Peyer's patch (tissue), 4 donors: ENCODE measurements at regions not wholly inside any gene's neighbourhood (a gene's known extent, or its start where the extent isn't known, plus 50 kb on each side); places are given as distances from the start of the nearest gene placed in this dataset.

Source experiments
- POLR2A ChIP-seq, 2 donors: fragments of 450-650 bp; IDR thresholded peaks; one replicate each; pipeline ENCODE4 v1.5.1; 2017; ENCODE audit warnings: antibody characterized with exemption in 2 of 2, mild to moderate bottlenecking in 2 of 2, moderate library complexity in 2 of 2
- TF ChIP-seq, protein P1 (sequence below), 6 experiments: fragments of 450-650 bp in 4 of 6; fragments of 200-600 bp in 2 of 6; sonication (generic) in 1 of 6; IDR thresholded peaks; one replicate each; pipeline ENCODE4 v1.5.1; 2017 to 2019; ENCODE audit warnings: antibody characterized with exemption in 6 of 6, mild to moderate bottlenecking in 3 of 6, moderate library complexity in 1 of 6

DNA sequence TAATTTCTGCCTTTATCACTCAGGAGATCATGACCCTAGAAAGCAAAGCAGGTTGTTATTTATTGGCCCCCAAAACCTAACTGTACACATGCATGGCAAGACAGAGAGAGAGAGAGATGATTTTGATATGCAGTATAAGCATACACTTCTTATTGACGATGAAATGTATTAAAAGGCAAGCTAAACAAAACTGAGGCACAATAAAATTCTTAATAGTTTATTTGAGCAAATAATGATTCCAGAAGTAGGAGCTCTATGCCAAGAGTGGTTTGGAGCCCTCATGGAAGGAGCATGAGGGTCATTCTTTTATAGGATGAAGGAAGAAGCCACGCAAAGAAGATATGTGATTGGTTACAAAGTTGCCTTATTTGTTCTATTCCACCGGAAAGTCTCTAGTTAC, 616.0 kb downstream of the FBXO15 start:
- TF ChIP-seq POLR2A (IDR thresholded peaks at IDR 0.05) = no peak
- TF ChIP-seq, protein P1, sequence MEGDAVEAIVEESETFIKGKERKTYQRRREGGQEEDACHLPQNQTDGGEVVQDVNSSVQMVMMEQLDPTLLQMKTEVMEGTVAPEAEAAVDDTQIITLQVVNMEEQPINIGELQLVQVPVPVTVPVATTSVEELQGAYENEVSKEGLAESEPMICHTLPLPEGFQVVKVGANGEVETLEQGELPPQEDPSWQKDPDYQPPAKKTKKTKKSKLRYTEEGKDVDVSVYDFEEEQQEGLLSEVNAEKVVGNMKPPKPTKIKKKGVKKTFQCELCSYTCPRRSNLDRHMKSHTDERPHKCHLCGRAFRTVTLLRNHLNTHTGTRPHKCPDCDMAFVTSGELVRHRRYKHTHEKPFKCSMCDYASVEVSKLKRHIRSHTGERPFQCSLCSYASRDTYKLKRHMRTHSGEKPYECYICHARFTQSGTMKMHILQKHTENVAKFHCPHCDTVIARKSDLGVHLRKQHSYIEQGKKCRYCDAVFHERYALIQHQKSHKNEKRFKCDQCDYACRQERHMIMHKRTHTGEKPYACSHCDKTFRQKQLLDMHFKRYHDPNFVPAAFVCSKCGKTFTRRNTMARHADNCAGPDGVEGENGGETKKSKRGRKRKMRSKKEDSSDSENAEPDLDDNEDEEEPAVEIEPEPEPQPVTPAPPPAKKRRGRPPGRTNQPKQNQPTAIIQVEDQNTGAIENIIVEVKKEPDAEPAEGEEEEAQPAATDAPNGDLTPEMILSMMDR (IDR thresholded peaks at IDR 0.05) = no peak
